ENCODE measurements at regions not wholly inside any gene's neighbourhood (a gene's known extent, or its start where the extent isn't known, plus 50 kb on each side); places are given as distances from the start of the nearest gene placed in this dataset.

GRCh38 chr17:79515110-79515509 is 95.7 kb downstream of the RBFOX3 start:
- no peak overlapping the region for H3K4me3 ChIP-seq (ENCODE audit: low read depth, low read length)
- no peak for TF ChIP-seq CTCF (IDR thresholded peaks at IDR 0.05; ENCODE audit: low read depth, low read length)
- in situ Hi-C loops (cut with HindIII; ENCODE audit: low sequenced_read_pairs): no loop called here
- no peak for DNase-seq (ENCODE audit: low read depth, low spot score)

GRCh38 chr17:79513820-79514535 is 96.9 kb downstream of the RBFOX3 start:
- DNase-seq (ENCODE audit: low read depth, low spot score): no peak
- TF ChIP-seq CTCF (IDR thresholded peaks at IDR 0.05; ENCODE audit: low read depth, low read length): no peak
- no peak overlapping the region for H3K4me3 ChIP-seq (ENCODE audit: low read depth, low read length)
- in situ Hi-C loops (cut with HindIII; ENCODE audit: low sequenced_read_pairs): no loop called here

GRCh38 chr17:79513206-79513605 is 97.6 kb downstream of the RBFOX3 start:
- H3K4me3 ChIP-seq (ENCODE audit: low read depth, low read length): no peak overlapping the region
- in situ Hi-C loops (cut with HindIII; ENCODE audit: low sequenced_read_pairs): no loop called here
- TF ChIP-seq CTCF (IDR thresholded peaks at IDR 0.05; ENCODE audit: low read depth, low read length): no peak
- DNase-seq (ENCODE audit: low read depth, low spot score): no peak

- DNase-seq (ENCODE audit: low read depth, low spot score): no peak
- in situ Hi-C loops (cut with HindIII; ENCODE audit: low sequenced_read_pairs): no loop called here
- no peak overlapping the region for H3K4me3 ChIP-seq (ENCODE audit: low read depth, low read length)
- no peak for TF ChIP-seq CTCF (IDR thresholded peaks at IDR 0.05; ENCODE audit: low read depth, low read length)
These were observed 99.4 kb downstream of the RBFOX3 start for GRCh38 chr17:79511471-79511870.

GRCh38 chr17:79510071-79510470 is 100.8 kb downstream of the RBFOX3 start:
- TF ChIP-seq CTCF (IDR thresholded peaks at IDR 0.05; ENCODE audit: low read depth, low read length): no peak
- no peak for DNase-seq (ENCODE audit: low read depth, low spot score)
- in situ Hi-C loops (cut with HindIII; ENCODE audit: low sequenced_read_pairs): no loop called here
- no peak overlapping the region for H3K4me3 ChIP-seq (ENCODE audit: low read depth, low read length)

- in situ Hi-C loops (cut with HindIII; ENCODE audit: low sequenced_read_pairs): no loop called here
- no peak for DNase-seq (ENCODE audit: low read depth, low spot score)
- no peak for TF ChIP-seq CTCF (IDR thresholded peaks at IDR 0.05; ENCODE audit: low read depth, low read length)
- H3K4me3 ChIP-seq (ENCODE audit: low read depth, low read length): no peak overlapping the region
These were observed 101.4 kb downstream of the RBFOX3 start for GRCh38 chr17:79509490-79509889.
